HAP-1 (cell line): ENCODE measurements at regions not wholly inside any gene's neighbourhood (a gene's known extent, or its start where the extent isn't known, plus 50 kb on each side); places are given as distances from the start of the nearest gene placed in this dataset.
"Not testable (repeated sequence)": the region's sequence is repeated elsewhere in the genome, so short reads cannot be mapped to it uniquely, and the experiment has no call there.

ENCODE experiments used
- DNase-seq, 2 experiments: peaks; one replicate each; pipeline ENCODE4 v3.0.0-alpha.2; 2016 to 2020; ENCODE audit warnings: low spot score in 2 of 2
- H3K27me3 ChIP-seq: fragments of 250-450 bp; sonication (Bioruptor Pico); 2 replicates; pipeline ENCODE4 v1.5.1; 2020; ENCODE audit warnings: low read depth, mild to moderate bottlenecking, moderate library complexity
- H3K36me3 ChIP-seq: fragments of 250-450 bp; sonication (Bioruptor Pico); replicated peaks from 2 replicates; pipeline ENCODE4 v1.5.1; 2020; ENCODE audit warnings: mild to moderate bottlenecking
- H3K4me1 ChIP-seq: fragments of 250-450 bp; sonication (Bioruptor Pico); 2 replicates; pipeline ENCODE4 v1.5.1; 2020; ENCODE audit warnings: mild to moderate bottlenecking
- H3K4me3 ChIP-seq: fragments of 250-450 bp; sonication (Bioruptor Pico); 2 replicates; pipeline ENCODE4 v1.5.1; 2020; ENCODE audit warnings: mild to moderate bottlenecking, moderate library complexity
- H3K9me3 ChIP-seq: fragments of 250-450 bp; sonication (Bioruptor Pico); 2 replicates; pipeline ENCODE4 v1.5.1; 2020; ENCODE audit warnings: mild to moderate bottlenecking, moderate library complexity
- in situ Hi-C: fragments of 300-500 bp; cut with MboI; formaldehyde crosslinking; loops from 3 replicates; pipeline ENCODE4 v1.14.3; 2020; ENCODE audit warnings: low sequenced_read_pairs, inconsistent platforms, mixed read lengths

- Histone ChIP-seq H3K4me3 (no peak overlapping the region), H3K4me1 (no peaks in the 10 kb centered on the region), H3K27me3 (no peaks in the 10 kb centered on the region), H3K9me3 (no peaks in the 10 kb centered on the region), H3K36me3 (no peaks in the 10 kb centered on the region)
- in situ Hi-C loops, result no loop called here
- peak in 1 of 2 experiments; percentile 37 for DNase-seq
Measured at GRCh38 chr10:80855348-80855971, 317.8 kb downstream of the SH2D4B start.

- H3K4me1 ChIP-seq, result no peaks in the 10 kb centered on the region
- no peak overlapping the region for H3K4me3 ChIP-seq
- no peak for DNase-seq
- H3K27me3 ChIP-seq, result no peaks in the 10 kb centered on the region
- in situ Hi-C loops, result no loop called here
- no peaks in the 10 kb centered on the region for H3K9me3 ChIP-seq
- H3K36me3 ChIP-seq, result no peaks in the 10 kb centered on the region
Measured at GRCh38 chr10:80856186-80856585, 318.5 kb downstream of the SH2D4B start.

DNA sequence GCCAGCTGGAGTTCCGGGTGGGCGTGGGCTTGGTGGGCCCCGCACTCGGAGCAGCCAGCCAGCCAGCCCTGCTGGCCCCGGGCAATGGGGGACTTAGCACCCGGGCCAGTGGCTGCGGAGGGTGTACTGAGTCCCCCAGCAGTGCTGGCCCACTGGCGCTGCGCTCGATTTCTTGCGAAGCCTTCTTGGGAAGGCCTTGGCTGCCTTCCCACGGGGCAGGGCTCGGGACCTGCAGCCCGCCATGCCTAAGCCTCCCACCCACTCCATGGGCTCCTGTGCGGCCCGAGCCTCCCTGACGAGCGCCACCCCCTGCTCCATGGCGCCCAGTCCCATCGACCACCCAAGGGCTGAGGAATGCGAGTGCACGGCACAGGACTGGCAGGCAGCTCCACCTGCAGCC lies 321.6 kb downstream of the SH2D4B start:
- H3K36me3 ChIP-seq, H3K27me3 ChIP-seq, H3K4me1 ChIP-seq, in situ Hi-C loops, H3K4me3 ChIP-seq, DNase-seq, H3K9me3 ChIP-seq: not testable (repeated sequence)

- Histone ChIP-seq H3K36me3 (no peaks in the 10 kb centered on the region), H3K4me3 (no peak overlapping the region), H3K9me3 (no peaks in the 10 kb centered on the region), H3K4me1 (no peaks in the 10 kb centered on the region), H3K27me3 (no peaks in the 10 kb centered on the region)
- in situ Hi-C loops, result no loop called here
- DNase-seq, result no peak
Measured at GRCh38 chr10:80860719-80861118, 323.0 kb downstream of the SH2D4B start.

- Histone ChIP-seq H3K4me1 (no peaks in the 10 kb centered on the region), H3K4me3 (no peak overlapping the region), H3K36me3 (no peaks in the 10 kb centered on the region), H3K9me3 (no peaks in the 10 kb centered on the region), H3K27me3 (no peaks in the 10 kb centered on the region)
- no peak for DNase-seq
- in situ Hi-C loops, result no loop called here
Measured at GRCh38 chr10:80861882-80862281, 324.2 kb downstream of the SH2D4B start.

- H3K9me3 ChIP-seq, result no peaks in the 10 kb centered on the region; the same call in 1 of the 2 replicates
- H3K4me1 ChIP-seq, result no peaks in the 10 kb centered on the region
- H3K36me3 ChIP-seq, result no peaks in the 10 kb centered on the region
- no peak overlapping the region for H3K4me3 ChIP-seq
- no peak for DNase-seq
- no peaks in the 10 kb centered on the region for H3K27me3 ChIP-seq
- in situ Hi-C loops, result no loop called here
Measured at GRCh38 chr10:80870282-80870681, 332.6 kb downstream of the SH2D4B start.

DNA sequence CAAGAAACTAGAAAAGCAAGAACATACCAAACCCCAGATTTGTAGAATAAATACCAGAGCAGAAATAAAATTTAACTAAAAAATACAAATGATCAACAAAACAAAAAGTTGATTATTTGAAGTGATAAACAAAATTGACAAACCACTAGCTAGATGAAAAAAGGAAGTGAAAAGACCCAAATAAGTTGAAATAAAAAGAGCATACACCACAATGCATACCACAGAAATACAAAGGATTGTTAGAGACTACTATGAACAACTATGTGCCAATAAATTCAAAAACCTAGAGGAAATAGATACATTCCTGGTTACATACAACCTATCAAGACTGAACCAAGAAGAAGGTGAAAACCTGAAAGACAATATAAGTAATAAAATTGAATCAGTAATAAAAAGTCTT lies 333.4 kb downstream of the SH2D4B start:
- no peak for DNase-seq
- in situ Hi-C loops, result no loop called here
- Histone ChIP-seq H3K27me3 (no peaks in the 10 kb centered on the region), H3K4me3 (no peak overlapping the region), H3K4me1 (no peaks in the 10 kb centered on the region), H3K9me3 (no peaks in the 10 kb centered on the region; the same call in 1 of the 2 replicates), H3K36me3 (no peaks in the 10 kb centered on the region)

- no peaks in the 10 kb centered on the region for H3K4me1 ChIP-seq
- H3K9me3 ChIP-seq, result no peaks in the 10 kb centered on the region
- H3K4me3 ChIP-seq, result no peak overlapping the region
- in situ Hi-C loops, result no loop called here
- H3K27me3 ChIP-seq, result no peaks in the 10 kb centered on the region
- H3K36me3 ChIP-seq, result no peaks in the 10 kb centered on the region
- DNase-seq, result no peak
Measured at GRCh38 chr10:80878330-80878729, 340.6 kb downstream of the SH2D4B start.

DNA sequence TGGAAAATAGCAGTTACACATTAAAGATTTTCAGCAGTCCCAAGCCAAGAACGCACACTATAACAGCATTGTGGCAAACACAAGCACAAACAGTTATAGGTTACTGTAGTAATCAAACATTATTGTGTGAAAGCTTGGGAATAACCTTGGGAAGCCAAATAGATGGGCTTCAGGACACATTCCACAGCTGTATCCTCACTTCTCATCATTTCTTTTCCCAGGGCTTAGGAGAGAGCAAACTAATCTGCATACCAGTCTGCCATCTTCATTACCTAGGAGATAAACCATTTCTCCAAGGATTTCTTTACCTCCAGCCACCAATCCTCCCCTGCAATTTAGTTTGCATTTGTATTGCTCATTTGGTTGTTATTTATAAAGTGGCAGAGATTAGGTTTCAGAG lies 352.4 kb downstream of the SH2D4B start:
- Histone ChIP-seq H3K4me1 (no peaks in the 10 kb centered on the region), H3K9me3 (no peaks in the 10 kb centered on the region), H3K36me3 (no peaks in the 10 kb centered on the region), H3K27me3 (no peaks in the 10 kb centered on the region), H3K4me3 (no peak overlapping the region)
- DNase-seq, result no peak
- in situ Hi-C loops, result no loop called here

DNA sequence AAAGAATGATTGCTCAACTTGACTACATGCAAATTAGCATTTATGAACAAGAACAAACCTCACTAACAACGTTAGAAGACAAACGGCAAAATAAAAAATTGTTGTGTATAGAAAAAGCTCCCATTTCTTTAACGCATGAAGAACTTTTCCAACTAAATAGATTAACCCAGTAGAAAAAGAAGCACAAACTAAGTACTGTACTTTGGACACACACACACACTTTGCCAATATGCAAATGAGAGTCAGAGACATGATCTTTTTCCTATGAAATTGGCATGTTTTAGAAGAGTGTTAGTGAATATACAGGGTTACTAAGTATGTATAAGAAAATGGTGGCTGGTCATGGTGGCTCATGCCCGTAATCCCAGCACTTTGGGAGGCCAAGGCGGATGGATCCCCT lies 355.6 kb downstream of the SH2D4B start:
- in situ Hi-C loops, result no loop called here
- Histone ChIP-seq H3K4me1 (no peaks in the 10 kb centered on the region), H3K27me3 (no peaks in the 10 kb centered on the region), H3K9me3 (no peaks in the 10 kb centered on the region), H3K4me3 (no peak overlapping the region), H3K36me3 (no peaks in the 10 kb centered on the region)
- no peak for DNase-seq

GRCh38 chr10:80894311-80894791 lies 356.6 kb downstream of the SH2D4B start:
- in situ Hi-C loops, result no loop called here
- no peaks in the 10 kb centered on the region for H3K27me3 ChIP-seq
- no peak overlapping the region for H3K4me3 ChIP-seq
- no peaks in the 10 kb centered on the region for H3K4me1 ChIP-seq
- peak in 1 of 2 experiments; percentile 3 for DNase-seq
- H3K9me3 ChIP-seq, result no peaks in the 10 kb centered on the region
- H3K36me3 ChIP-seq, result no peaks in the 10 kb centered on the region

DNA sequence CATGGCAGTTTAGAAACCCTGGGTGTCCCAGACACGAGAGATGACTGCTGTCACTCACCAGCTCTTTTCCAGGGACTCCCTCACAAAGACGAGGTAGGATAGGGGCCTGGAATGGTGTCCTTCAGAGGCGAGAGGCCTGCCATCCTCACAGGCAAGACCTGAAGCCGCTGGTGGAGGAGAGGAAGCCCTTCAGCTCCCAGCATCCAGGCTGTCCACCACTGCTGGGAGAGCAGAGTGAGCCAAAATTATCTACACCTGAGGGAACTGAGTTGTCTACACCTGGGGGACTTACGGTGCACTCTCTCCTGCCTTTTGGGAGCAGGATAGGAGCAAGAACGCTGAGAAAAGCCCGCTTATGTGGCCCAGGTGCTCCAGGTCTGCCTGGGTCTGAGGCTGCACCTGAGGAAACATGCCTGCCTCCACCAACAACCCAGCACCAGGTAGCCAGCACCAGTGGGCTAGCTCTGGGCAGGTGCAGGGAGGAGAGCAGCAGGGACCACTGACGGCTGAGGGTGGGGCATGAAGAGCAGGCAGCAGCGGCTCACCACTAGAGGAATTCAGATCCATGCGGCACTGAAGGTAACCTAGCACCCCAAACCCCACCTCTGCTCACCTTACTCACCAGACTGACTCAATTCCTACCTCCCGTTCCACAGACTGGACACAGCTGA lies 357.2 kb downstream of the SH2D4B start:
- no peak for DNase-seq
- Histone ChIP-seq H3K4me3 (no peak overlapping the region), H3K9me3 (no peaks in the 10 kb centered on the region), H3K36me3 (no peaks in the 10 kb centered on the region), H3K4me1 (no peaks in the 10 kb centered on the region), H3K27me3 (no peaks in the 10 kb centered on the region)
- in situ Hi-C loops, result no loop called here

DNA sequence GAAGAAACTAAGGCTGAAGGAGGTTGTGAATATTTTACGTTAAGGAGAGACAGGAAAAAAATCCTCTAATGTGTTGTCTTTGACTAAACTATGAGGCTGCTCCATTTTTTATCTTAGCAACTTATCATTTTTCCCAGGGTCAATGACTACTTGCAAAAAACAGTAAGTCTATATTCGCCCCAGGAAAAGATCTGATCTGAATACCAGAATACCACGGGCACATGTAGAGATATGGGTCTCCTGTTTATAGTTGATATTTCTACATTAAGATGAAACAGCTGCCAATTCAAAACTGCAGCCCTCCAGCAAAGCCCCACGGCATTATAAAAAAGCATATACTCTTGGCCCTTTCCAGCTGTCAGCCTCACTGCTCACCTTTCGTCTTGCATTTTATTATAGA lies 358.4 kb downstream of the SH2D4B start:
- Histone ChIP-seq H3K4me1 (no peaks in the 10 kb centered on the region), H3K4me3 (no peak overlapping the region), H3K27me3 (no peaks in the 10 kb centered on the region), H3K9me3 (no peaks in the 10 kb centered on the region), H3K36me3 (no peaks in the 10 kb centered on the region)
- in situ Hi-C loops, result no loop called here
- DNase-seq, result no peak

DNA sequence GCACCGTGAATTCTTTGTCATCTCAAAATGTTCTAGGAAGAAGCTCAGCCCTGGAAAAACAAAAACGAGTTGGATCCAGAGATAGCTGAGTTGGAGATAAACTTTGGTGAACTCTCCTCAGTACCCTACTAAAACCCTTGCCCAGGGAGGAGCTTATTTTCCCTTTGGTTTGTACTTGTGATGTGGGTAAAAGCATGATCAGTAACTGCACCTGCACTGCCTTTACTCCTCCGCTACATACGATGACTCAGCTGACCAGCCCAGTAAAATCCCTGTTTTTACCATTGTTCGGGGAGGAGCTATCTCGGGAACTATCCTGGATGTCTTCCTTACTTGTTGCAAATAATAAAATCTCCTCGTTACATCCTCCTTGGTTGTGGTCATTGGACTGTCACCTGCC lies 359.3 kb downstream of the SH2D4B start:
- H3K4me3 ChIP-seq, result no peak overlapping the region
- in situ Hi-C loops, result no loop called here
- H3K36me3 ChIP-seq, result no peaks in the 10 kb centered on the region
- DNase-seq, result no peak
- H3K27me3 ChIP-seq, result no peaks in the 10 kb centered on the region
- H3K9me3 ChIP-seq, result no peaks in the 10 kb centered on the region
- no peaks in the 10 kb centered on the region for H3K4me1 ChIP-seq
